ENCODE measurements at regions not wholly inside any gene's neighbourhood (a gene's known extent, or its start where the extent isn't known, plus 50 kb on each side); places are given as distances from the start of the nearest gene placed in this dataset.

DNA sequence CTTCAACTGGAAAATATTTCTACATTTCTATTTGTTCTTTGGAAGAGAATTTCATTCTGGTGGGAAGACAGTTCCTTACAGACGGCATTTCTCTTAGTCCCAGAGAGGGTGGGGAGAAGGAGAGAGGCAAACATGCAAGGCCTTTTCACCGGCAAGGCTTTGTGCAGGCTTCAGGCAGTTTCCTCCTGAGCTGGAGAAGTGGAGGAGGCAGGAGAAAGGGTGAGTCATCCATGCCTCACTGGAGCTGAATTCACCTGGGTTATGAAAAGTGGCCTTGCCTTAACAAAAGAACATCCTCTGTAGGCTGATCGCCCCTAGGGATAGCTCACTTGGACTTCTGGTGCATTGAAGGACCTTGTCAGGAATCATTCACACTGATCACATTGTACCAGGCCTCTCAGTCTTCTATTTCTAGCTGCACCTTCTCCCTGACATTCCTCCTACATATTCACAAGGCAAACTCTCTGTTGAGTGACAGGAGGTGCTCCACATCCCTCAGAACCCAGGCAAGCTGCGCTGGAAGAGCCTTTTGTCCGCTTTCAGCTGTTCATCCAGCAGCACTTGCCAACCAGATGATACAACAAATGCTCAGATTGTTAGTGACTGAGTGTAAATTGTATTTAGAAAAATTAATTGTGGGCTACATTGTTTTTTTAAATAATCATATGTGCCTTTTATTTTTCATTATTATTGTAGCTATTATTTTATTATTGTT is 796.1 kb downstream of the DCDC2C start:
- TF ChIP-seq, protein P1, sequence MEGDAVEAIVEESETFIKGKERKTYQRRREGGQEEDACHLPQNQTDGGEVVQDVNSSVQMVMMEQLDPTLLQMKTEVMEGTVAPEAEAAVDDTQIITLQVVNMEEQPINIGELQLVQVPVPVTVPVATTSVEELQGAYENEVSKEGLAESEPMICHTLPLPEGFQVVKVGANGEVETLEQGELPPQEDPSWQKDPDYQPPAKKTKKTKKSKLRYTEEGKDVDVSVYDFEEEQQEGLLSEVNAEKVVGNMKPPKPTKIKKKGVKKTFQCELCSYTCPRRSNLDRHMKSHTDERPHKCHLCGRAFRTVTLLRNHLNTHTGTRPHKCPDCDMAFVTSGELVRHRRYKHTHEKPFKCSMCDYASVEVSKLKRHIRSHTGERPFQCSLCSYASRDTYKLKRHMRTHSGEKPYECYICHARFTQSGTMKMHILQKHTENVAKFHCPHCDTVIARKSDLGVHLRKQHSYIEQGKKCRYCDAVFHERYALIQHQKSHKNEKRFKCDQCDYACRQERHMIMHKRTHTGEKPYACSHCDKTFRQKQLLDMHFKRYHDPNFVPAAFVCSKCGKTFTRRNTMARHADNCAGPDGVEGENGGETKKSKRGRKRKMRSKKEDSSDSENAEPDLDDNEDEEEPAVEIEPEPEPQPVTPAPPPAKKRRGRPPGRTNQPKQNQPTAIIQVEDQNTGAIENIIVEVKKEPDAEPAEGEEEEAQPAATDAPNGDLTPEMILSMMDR (IDR thresholded peaks at IDR 0.05; ENCODE audit: extremely low read depth, missing control alignments) = no peak
- DNase-seq (ENCODE audit: low spot score) = no peak

- no peak for DNase-seq (ENCODE audit: low spot score)
- TF ChIP-seq, protein P1 (IDR thresholded peaks at IDR 0.05; ENCODE audit: extremely low read depth, missing control alignments) = no peak
Observed at GRCh38 chr2:4501525-4501924, 798.1 kb downstream of the DCDC2C start.

- TF ChIP-seq, protein P1 (IDR thresholded peaks at IDR 0.05; ENCODE audit: extremely low read depth, missing control alignments) = no peak
- no peak for DNase-seq (ENCODE audit: low spot score)
Observed at GRCh38 chr2:4502230-4502843, 799.0 kb downstream of the DCDC2C start.

DNA sequence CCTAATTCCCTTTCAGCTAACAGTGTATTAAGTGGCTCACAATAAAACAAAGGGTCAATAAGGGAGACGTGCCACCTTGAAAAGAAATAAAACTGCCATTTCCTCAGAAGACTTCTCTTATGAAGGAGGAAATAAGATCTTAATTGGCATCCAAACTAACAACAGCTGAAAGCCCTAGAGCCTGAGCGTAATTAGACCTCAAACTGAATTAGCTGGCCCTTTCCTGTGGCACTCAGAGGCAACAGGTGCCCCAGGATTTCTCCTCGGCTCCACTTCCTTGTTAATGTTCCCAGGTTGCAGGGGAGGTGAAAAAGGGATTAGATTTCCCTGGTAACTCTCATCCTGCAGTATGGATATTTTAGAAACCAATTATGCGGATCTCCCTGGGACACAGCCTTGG is 804.3 kb downstream of the DCDC2C start:
- no peak for DNase-seq (ENCODE audit: low spot score)
- TF ChIP-seq, protein P1 (IDR thresholded peaks at IDR 0.05; ENCODE audit: extremely low read depth, missing control alignments) = no peak

DNA sequence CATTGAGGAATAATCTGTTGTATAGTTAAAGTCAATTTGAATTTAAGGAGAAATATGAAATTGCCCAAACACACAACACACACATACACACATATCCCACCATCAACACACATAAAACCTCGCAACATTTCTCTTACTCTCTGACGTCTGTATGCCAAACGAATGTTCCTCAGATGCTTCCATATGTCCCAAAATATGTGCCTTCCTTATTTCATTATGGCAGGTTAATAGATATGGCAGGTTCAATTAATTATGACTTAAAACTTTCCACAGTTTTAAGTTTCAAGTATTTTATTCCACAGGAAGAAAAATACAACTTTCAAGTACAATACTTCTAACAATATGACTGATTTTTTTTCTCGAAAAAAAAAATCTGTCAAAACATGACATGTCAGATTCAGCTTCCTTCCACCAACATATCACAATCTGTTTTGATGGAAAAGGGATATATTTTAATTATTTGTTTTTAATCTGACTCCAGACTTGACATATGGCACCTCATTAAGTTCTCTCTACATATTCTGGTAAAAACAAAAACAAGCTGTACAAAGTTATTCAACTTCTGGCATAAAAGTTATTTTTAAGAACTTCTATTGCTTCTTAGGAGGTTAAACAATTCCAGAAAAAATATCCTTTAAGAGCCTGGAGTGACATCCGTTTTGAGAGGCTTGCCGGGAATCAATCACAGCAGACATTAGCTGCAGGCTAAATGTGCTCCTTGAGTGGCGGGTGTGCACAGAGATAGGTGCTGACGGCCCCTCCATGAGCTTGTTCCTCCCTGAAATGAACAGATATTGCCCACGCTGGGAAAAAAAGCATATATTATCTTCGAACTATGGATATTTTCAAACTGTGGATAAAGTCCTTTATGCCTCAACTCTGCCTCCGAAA is 812.7 kb downstream of the DCDC2C start:
- DNase-seq (ENCODE audit: low spot score) = no peak
- TF ChIP-seq, protein P1 (IDR thresholded peaks at IDR 0.05; ENCODE audit: extremely low read depth, missing control alignments) = no peak

GRCh38 chr2:4518596-4518995 is 815.2 kb downstream of the DCDC2C start:
- TF ChIP-seq, protein P1 (IDR thresholded peaks at IDR 0.05; ENCODE audit: extremely low read depth, missing control alignments) = no peak
- no peak for DNase-seq (ENCODE audit: low spot score)

Data from GM20000 (cell line).